GM18858 (cell line): ENCODE measurements at regions not wholly inside any gene's neighbourhood (a gene's known extent, or its start where the extent isn't known, plus 50 kb on each side); places are given as distances from the start of the nearest gene placed in this dataset.
A peak's percentile ranks its signal among the peaks of the same experiment; 100 is the strongest.

Experiments
- ATAC-seq: cut with Tn5 transposase; IDR thresholded peaks from one replicate; pipeline ENCODE4 v1.9.1; 2021; ENCODE audit not compliant: unreplicated experiment

DNA sequence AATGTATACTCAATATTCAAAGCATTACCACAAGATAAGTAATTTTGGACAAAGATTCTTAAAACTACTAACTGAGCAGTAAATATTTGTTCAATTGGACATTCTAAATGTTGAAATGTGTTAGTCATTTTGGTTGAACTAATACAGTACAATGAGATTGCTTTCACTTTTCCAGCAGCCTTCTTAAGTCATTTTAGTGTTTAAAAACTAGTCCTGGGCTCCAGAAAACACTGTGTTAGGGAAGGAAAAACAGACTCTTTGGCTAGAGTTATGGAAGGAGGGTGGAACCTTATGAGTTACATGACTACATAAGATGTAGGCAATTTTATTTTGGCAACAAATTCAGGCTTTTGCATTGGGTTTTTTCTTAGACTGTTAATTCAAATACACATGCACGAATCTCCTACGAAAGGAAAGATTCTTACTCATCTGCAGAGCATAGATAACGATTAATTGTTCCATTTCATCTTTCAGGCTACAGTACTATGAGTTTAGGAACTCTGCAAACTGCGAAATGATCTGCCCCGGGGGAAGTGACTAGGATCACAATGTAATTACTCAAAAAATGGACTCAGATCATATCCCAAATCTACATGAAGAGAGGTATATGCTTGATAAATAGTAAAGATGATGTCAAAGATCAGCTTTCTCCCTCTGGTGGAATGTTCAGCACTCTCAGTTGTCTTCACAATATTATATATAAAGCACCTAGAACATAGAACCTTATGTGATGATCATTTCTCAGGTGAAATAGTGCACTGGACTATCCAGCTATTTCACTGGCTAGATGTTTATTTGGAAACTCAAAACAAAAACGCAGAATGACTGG is 492.8 kb upstream of the MDFIC2 start:
- ATAC-seq: no peak

DNA sequence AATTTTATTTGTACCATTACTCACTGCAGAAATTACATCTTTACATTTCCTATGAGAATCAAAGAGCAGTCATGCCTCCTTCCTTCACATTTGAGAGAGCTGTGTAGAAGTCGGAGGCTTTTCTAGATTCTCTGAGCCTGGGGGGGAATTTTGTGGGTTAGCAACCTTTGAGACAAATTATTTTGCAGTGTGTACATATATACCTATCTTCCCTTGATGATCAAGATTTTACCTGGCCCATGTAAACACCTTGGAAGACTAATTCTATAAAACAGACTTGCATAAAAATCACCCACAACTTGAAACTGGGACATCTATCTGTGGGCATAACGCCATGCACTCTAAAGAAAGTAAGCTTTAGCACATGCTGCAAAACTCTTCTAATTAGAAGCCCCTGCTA is 491.5 kb upstream of the MDFIC2 start:
- ATAC-seq: no peak

DNA sequence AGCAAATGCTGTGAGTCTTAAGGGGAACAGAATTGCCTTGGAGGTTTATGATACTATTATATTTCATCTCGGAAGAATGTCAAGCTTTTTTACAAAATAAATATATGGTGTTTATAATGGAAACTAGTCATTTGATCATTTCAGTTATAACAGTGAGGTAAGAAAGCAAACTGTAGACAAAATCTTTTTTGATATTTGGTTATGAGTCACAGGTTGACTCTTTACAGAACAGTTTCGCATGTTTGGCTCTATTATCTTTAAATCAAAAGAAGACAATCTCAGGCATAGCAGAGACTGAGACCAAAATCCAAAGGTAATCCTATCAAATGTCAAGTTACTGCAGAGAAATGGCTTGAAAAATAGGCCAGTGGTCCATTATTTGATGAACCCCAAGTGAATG is 490.9 kb upstream of the MDFIC2 start:
- no peak for ATAC-seq

- ATAC-seq: no peak
These were observed 488.5 kb upstream of the MDFIC2 start for GRCh38 chr3:70800951-70801350.

DNA sequence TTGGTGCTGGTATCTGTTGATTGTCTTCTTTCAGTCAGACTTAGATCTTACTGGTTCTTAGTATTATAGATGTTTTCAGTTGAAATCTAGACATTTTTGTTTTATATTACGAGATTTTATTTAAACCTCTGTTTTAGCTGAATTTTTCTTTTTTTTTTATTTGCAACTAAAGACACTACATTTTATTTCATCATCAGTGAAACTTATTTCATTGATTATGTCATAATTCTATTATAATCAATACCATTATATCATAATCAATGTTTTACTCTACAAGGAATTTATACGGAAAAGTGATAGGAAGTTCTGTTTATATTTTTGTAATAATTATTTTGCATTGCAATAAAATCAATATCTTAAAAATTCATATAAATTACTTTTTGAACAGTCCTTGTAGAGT is 477.4 kb upstream of the MDFIC2 start:
- ATAC-seq: no peak

GRCh38 chr3:70780790-70781189 is 468.4 kb upstream of the MDFIC2 start:
- no peak for ATAC-seq

GRCh38 chr3:70779296-70779695 is 466.9 kb upstream of the MDFIC2 start:
- ATAC-seq: no peak

DNA sequence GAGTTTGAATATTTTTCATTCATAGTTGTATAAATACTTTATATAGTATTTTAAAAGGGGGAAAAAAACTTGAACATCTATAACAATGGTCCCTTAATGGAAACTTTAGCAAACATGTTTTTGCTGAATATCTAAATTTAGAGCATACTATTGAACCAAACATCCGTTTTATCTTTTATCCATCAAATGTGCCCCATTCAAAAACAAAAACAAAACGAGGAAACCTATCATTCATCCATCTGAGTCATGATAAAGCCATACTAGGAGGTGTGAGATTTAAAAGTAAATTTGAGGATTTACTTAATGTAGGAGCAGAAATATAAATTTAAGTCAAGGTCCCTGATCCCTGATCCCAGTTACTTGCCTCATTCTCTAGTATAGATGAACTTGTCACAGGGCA is 463.6 kb upstream of the MDFIC2 start:
- no peak for ATAC-seq

GRCh38 chr3:70775257-70775656 is 462.8 kb upstream of the MDFIC2 start:
- ATAC-seq: no peak

- no peak for ATAC-seq
These were observed 462.2 kb upstream of the MDFIC2 start for GRCh38 chr3:70774641-70775040.

DNA sequence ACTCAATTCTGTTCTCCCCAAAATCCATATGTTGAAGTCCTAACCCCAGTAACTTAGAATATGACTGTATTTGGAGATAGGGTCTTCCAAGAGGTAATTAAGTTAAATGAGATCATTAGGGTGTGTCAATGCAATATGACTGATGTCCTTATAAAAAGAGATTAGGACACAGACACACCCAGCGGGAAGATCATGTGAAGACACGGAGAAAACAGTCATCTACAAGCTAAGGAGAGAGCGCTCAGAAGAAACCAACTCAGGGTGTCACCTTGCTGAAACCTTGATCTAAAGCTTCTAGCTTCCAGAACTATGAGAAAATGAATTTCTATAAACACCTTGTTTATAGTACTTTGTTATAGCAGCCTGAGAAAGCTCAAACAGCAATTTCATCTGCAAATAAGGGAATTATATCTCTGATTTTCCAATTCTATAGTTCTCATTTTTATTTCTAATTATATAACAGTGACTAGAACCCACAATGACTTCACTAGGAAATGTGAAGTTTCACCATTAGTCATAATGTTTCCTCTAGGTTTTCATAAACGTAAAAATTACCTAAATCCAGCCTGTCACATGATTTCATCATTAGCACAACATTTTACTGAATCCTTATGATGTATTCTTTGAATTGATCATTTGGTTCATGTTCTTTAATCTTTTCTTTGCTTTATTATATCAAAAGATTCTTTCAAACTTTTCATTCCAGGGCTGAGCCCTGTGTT is 459.1 kb upstream of the MDFIC2 start:
- peak; percentile 55 for ATAC-seq

DNA sequence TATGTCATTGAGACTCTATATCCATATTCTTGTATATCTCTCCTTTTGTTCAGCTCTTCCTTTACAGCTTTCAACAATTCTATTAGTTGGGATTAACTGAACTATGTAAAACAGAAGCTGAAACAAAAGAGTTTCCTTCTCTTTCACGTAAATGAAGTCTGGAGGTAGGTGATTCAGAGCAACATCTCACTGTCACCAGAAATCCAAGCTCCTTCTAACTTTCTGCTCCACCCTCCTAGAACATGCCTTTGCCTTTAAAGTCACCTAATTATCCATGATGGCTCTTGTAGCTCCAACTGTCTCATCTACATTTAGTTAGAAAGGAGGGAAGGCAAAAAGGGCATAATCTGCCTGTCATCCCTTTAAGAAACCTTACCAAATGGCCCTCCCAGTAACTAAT is 458.2 kb upstream of the MDFIC2 start:
- no peak for ATAC-seq

DNA sequence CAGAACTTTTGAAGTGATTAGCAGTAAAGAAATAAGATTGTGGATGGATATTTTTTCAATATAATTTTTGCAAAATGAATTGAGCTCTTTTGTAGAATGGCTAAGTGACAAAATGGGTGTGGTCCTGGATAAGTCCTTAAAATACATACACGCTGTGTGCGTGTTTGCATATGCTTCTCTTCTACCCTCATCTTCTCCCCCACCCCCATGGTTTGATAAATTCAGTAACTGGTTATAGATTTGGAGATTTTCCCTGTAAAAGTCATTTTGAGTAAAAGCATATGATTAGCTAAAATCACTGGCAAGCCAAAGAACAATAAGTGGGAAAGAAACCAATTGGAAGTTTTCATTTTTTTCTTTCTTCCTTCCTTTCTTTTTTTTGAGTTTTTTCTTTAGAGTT is 453.9 kb upstream of the MDFIC2 start:
- ATAC-seq: no peak

DNA sequence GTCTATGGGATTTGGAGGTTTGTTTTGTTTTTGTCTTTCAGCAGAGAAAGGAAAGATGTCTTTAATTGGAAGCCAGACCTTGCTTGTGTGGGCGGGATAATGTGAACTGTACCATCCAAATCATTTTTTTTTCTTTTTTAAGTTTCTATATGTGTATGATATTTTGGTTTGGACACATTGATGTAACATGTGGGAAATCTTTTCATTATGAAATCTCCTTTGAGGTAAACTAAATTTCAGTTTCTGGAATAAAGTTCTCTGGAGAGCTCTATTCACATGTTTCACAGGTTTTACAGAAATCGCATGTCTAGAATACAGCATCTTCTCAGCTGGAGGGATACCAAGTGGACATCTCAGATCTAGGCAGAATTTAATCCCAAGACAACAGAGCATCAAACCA is 451.5 kb upstream of the MDFIC2 start:
- ATAC-seq: no peak

- no peak for ATAC-seq
These were observed 445.2 kb upstream of the MDFIC2 start for GRCh38 chr3:70757658-70758057.

GRCh38 chr3:70755526-70755925 is 443.1 kb upstream of the MDFIC2 start:
- no peak for ATAC-seq

DNA sequence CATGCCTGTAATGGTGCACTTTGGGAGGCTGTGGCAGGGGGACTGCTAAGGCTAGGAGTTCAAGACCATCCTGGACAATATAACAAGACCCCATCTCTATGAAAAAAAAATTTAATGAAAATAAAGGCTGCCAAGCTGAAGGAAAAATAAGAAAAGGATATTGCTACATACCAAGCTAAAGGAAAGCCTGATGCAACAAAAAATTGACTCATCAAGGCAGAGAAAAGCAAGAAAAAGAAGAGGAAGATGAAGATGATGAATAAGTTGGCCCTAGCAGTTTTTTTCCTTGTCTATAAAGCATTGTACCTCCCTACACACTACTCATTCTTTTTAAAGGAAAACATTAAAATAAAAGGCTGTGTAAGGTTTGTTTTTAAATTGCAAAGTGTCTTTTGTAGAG is 441.9 kb upstream of the MDFIC2 start:
- ATAC-seq: no peak

- ATAC-seq: no peak
These were observed 441.1 kb upstream of the MDFIC2 start for GRCh38 chr3:70753572-70753971.

DNA sequence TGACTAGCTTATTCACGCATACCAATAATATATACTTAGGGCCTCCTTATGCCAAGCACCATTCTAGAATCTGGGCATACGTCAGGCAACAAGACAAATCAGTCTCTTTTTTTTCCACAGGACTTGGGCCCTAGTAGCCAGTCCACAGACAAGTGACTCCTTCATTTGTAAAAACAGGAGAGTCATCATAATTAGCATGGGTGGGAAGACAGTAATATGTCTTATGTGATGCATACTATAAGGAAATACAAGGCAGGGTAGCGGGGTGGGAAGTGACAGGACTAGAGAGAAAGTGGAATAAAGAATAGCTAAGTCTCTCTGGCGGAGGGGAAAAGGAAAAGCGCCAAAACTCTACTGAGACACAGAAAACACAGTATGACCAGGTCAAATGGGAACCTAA is 439.6 kb upstream of the MDFIC2 start:
- ATAC-seq: no peak

DNA sequence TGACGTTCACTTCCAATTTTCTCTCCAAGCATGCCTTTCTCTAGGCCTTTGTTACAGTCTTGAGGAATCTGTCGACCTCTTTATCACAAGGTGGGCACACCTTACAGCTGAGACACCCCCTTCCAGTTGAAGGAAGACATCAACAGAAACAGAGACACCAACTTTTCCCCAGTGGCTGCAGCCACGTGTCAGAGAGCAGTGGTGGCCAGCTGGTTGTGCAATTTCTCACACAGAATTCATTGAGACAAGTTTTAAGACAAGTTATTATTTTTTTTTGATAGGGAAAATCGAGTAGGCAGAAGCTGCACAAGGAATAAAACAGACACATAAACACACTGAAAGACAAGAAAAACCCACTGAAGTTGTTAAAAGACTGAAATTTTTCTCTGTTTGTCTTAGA is 436.7 kb upstream of the MDFIC2 start:
- no peak for ATAC-seq

DNA sequence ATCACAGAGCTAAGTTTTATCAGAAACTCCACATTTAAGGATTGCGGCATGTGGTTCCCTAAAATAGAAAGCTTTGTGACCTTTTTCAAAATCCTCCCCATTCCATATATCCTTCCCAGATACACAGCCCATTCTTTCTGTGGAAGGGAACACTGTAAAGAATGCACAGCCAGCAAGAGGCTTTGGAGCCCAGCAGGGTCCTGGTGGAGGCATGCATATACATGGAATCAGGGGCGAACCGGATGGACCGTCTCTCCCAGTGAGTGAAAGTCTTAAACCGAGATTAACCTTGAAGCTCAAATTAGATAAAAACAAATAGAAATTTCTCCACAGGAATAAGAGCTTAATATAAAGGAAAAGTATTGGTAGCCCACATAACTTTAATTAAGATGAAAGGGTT is 436.2 kb upstream of the MDFIC2 start:
- no peak for ATAC-seq

DNA sequence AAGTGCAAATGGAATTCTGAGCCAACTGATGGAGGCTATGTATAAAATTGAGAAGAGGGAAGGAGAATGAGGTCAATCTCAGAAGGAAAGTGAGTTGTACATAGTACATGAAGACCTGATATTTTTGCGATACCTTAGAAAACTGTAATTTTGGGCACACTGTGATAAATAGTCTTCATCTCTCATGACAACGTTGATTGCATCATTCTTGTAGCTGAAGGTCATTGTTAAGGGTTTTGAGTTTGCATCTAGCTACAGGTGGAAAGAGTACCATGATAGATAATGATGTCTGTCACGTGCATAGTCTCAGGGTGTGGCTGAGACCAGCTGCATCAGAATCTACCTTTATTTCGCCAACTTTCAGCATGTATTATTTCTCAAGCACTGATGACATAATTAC is 435.4 kb upstream of the MDFIC2 start:
- no peak for ATAC-seq

GRCh38 chr3:70744536-70744935 is 432.1 kb upstream of the MDFIC2 start:
- no peak for ATAC-seq
